ENCODE measurements at regions not wholly inside any gene's neighbourhood (a gene's known extent, or its start where the extent isn't known, plus 50 kb on each side); places are given as distances from the start of the nearest gene placed in this dataset.

DNA sequence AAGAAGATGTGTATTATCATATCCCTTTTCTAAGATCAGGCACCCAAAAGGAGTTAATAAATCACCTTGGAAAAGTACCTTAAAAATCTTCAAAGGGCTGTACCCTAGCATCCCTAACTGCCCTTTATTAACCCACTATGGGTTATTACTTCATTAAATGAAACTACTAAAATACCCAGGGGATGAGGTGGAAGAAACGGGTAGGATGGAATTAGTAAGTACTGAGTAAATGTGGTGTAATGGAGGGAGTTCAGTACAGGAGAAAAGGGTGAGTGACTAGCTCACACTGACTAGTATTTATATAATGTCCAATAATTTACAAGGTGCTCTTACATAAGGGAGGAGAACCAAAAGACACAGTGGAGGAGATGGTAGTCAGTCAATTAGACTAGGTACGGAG lies 51.0 kb upstream of the RASGEF1B start:
- DNase-seq, result no peak

DNA sequence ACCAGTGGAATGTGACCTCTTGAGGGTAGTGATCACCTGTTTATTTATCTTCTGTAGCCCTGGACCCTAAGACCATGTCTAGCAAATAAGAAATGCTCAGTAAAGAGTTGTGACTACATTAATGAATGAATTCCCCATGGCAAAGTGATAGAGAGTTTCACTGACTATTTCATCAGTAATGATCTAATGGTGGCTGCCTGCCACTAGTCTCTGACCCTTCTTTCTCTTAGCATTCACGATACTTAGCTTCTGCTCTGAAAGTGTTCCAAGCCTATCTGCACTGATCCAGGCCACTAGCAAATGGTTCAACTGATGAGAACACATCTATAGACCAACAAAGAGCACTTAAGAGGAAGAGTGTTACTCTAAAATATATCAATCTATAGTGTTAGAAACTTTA lies 50.0 kb upstream of the RASGEF1B start:
- no peak for DNase-seq
